Fibroblast of skin of right biceps (primary cell): ENCODE measurements at regions not wholly inside any gene's neighbourhood (a gene's known extent, or its start where the extent isn't known, plus 50 kb on each side); places are given as distances from the start of the nearest gene placed in this dataset.

Source experiments
- DNase-seq: peaks from one replicate; pipeline ENCODE4 v3.0.0-alpha.2; 2013

GRCh38 chr2:15782009-15782751 is 158.2 kb upstream of the MYCN start:
- DNase-seq: peak; percentile 27

GRCh38 chr2:15782769-15783294 is 157.5 kb upstream of the MYCN start:
- no peak for DNase-seq

- no peak for DNase-seq
Observed at GRCh38 chr2:15783489-15783888, 156.9 kb upstream of the MYCN start.

GRCh38 chr2:15784106-15784885 is 156.1 kb upstream of the MYCN start:
- no peak for DNase-seq

GRCh38 chr2:15784886-15785801 is 155.2 kb upstream of the MYCN start:
- DNase-seq: no peak

GRCh38 chr2:15786003-15786654 is 154.2 kb upstream of the MYCN start:
- no peak for DNase-seq

GRCh38 chr2:15786901-15787300 is 153.4 kb upstream of the MYCN start:
- DNase-seq: no peak

- no peak for DNase-seq
Observed at GRCh38 chr2:15787535-15788454, 152.6 kb upstream of the MYCN start.

- DNase-seq: no peak
Observed at GRCh38 chr2:15788455-15788829, 151.9 kb upstream of the MYCN start.

GRCh38 chr2:15788830-15789229 is 151.5 kb upstream of the MYCN start:
- DNase-seq: no peak

GRCh38 chr2:15789381-15790062 is 150.8 kb upstream of the MYCN start:
- no peak for DNase-seq

- no peak for DNase-seq
Observed at GRCh38 chr2:15790326-15790725, 150.0 kb upstream of the MYCN start.

- no peak for DNase-seq
Observed at GRCh38 chr2:15790838-15791237, 149.5 kb upstream of the MYCN start.

GRCh38 chr2:15791294-15791693 is 149.1 kb upstream of the MYCN start:
- DNase-seq: no peak

GRCh38 chr2:15792331-15792730 is 148.0 kb upstream of the MYCN start:
- DNase-seq: no peak

GRCh38 chr2:15793078-15793913 is 147.1 kb upstream of the MYCN start:
- DNase-seq: no peak

GRCh38 chr2:15793978-15794377 is 146.4 kb upstream of the MYCN start:
- no peak for DNase-seq

GRCh38 chr2:15794608-15795134 is 145.7 kb upstream of the MYCN start:
- DNase-seq: no peak

GRCh38 chr2:15795426-15795825 is 144.9 kb upstream of the MYCN start:
- no peak for DNase-seq
